ENCODE measurements at regions not wholly inside any gene's neighbourhood (a gene's known extent, or its start where the extent isn't known, plus 50 kb on each side); places are given as distances from the start of the nearest gene placed in this dataset.

- no peaks in the 10 kb centered on the region for H3K79me2 ChIP-seq (ENCODE audit: insufficient read depth, low read length)
- no peak overlapping the region for H3K27ac Mint-ChIP-seq (ENCODE audit: unreplicated experiment)
- no peak overlapping the region for H3K9ac ChIP-seq (ENCODE audit: low read length)
- no peaks in the 10 kb centered on the region for H4K20me1 ChIP-seq (ENCODE audit: insufficient read depth, low read length)
- H3K36me3 ChIP-seq (ENCODE audit: insufficient read depth, low read length), result no peaks in the 10 kb centered on the region
- peak overlapping the region; percentile 7 for H3K27ac ChIP-seq (ENCODE audit: low read depth, low read length)
- peaks cover 20% of the 10 kb centered on the region for H3K27me3 Mint-ChIP-seq (ENCODE audit: low read depth, unreplicated experiment)
- H2AFZ ChIP-seq (ENCODE audit: low read depth, low read length), result no peak overlapping the region
- no peak overlapping the region for H3K4me3 Mint-ChIP-seq (ENCODE audit: unreplicated experiment)
- H3K4me3 ChIP-seq (ENCODE audit: insufficient read depth, low read depth, low read length), result no peak overlapping the region
- H3K4me2 ChIP-seq (ENCODE audit: low read length), result peak overlapping the region; percentile 4
- H3K9me3 ChIP-seq (ENCODE audit: insufficient read depth, low read depth, low read length), result no peaks in the 10 kb centered on the region
- no peak for TF ChIP-seq EZH2 (IDR thresholded peaks at IDR 0.05; ENCODE audit: insufficient read depth, low read length)
- TF ChIP-seq, protein P1, sequence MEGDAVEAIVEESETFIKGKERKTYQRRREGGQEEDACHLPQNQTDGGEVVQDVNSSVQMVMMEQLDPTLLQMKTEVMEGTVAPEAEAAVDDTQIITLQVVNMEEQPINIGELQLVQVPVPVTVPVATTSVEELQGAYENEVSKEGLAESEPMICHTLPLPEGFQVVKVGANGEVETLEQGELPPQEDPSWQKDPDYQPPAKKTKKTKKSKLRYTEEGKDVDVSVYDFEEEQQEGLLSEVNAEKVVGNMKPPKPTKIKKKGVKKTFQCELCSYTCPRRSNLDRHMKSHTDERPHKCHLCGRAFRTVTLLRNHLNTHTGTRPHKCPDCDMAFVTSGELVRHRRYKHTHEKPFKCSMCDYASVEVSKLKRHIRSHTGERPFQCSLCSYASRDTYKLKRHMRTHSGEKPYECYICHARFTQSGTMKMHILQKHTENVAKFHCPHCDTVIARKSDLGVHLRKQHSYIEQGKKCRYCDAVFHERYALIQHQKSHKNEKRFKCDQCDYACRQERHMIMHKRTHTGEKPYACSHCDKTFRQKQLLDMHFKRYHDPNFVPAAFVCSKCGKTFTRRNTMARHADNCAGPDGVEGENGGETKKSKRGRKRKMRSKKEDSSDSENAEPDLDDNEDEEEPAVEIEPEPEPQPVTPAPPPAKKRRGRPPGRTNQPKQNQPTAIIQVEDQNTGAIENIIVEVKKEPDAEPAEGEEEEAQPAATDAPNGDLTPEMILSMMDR (IDR thresholded peaks at IDR 0.05; ENCODE audit: insufficient read depth, low read depth, low read length), result no peak
- DNase-seq (ENCODE audit: low read depth) (peak; percentile 73), FAIRE-seq (peak; percentile 62)
- peaks cover 11% of the 10 kb centered on the region for H3K4me1 Mint-ChIP-seq (ENCODE audit: low read depth, unreplicated experiment)
- no peaks in the 10 kb centered on the region for H3K27me3 ChIP-seq (ENCODE audit: insufficient read depth, low read length)
- H3K9me3 Mint-ChIP-seq (ENCODE audit: unreplicated experiment), result peaks cover 2% of the 10 kb centered on the region
- H3K36me3 Mint-ChIP-seq (ENCODE audit: low read depth, unreplicated experiment), result peaks cover 3% of the 10 kb centered on the region
- H3K4me1 ChIP-seq (ENCODE audit: insufficient read depth, low read length), result peaks cover 14% of the 10 kb centered on the region
These were observed 103.0 kb downstream of the VCPKMT start for GRCh38 chr14:50013198-50013918.

- Histone ChIP-seq H3K79me2 (ENCODE audit: insufficient read depth, low read length) (no peaks in the 10 kb centered on the region), H3K27ac (ENCODE audit: low read depth, low read length) (peak overlapping the region; percentile 4), H3K9me3 (ENCODE audit: insufficient read depth, low read depth, low read length) (no peaks in the 10 kb centered on the region), H3K27me3 (ENCODE audit: insufficient read depth, low read length) (no peaks in the 10 kb centered on the region), H3K4me1 (ENCODE audit: insufficient read depth, low read length) (peaks cover 17% of the 10 kb centered on the region), H4K20me1 (ENCODE audit: insufficient read depth, low read length) (no peaks in the 10 kb centered on the region), H2AFZ (ENCODE audit: low read depth, low read length) (no peak overlapping the region), H3K9ac (ENCODE audit: low read length) (no peak overlapping the region), H3K4me2 (ENCODE audit: low read length) (peak overlapping the region; percentile 4), H3K4me3 (ENCODE audit: insufficient read depth, low read depth, low read length) (no peak overlapping the region), H3K36me3 (ENCODE audit: insufficient read depth, low read length) (no peaks in the 10 kb centered on the region)
- no peak overlapping the region for H3K4me3 Mint-ChIP-seq (ENCODE audit: unreplicated experiment)
- FAIRE-seq (no peak), DNase-seq (ENCODE audit: low read depth) (no peak)
- no peak for TF ChIP-seq EZH2 (IDR thresholded peaks at IDR 0.05; ENCODE audit: insufficient read depth, low read length)
- TF ChIP-seq, protein P1 (IDR thresholded peaks at IDR 0.05; ENCODE audit: insufficient read depth, low read depth, low read length), result no peak
- H3K27me3 Mint-ChIP-seq (ENCODE audit: low read depth, unreplicated experiment), result peaks cover 20% of the 10 kb centered on the region
- H3K36me3 Mint-ChIP-seq (ENCODE audit: low read depth, unreplicated experiment), result peaks cover 3% of the 10 kb centered on the region
- H3K4me1 Mint-ChIP-seq (ENCODE audit: low read depth, unreplicated experiment), result peaks cover 16% of the 10 kb centered on the region
- peaks cover 2% of the 10 kb centered on the region for H3K9me3 Mint-ChIP-seq (ENCODE audit: unreplicated experiment)
- no peak overlapping the region for H3K27ac Mint-ChIP-seq (ENCODE audit: unreplicated experiment)
These were observed 102.4 kb downstream of the VCPKMT start for GRCh38 chr14:50013934-50014333.

- no peaks in the 10 kb centered on the region for H3K36me3 ChIP-seq (ENCODE audit: insufficient read depth, low read length)
- no peaks in the 10 kb centered on the region for H3K9me3 ChIP-seq (ENCODE audit: insufficient read depth, low read depth, low read length)
- no peak overlapping the region for H2AFZ ChIP-seq (ENCODE audit: low read depth, low read length)
- H3K4me3 ChIP-seq (ENCODE audit: insufficient read depth, low read depth, low read length), result no peak overlapping the region
- DNase-seq (ENCODE audit: low read depth), result no peak
- Mint-ChIP-seq H3K36me3 (ENCODE audit: low read depth, unreplicated experiment) (peaks cover 3% of the 10 kb centered on the region), H3K9me3 (ENCODE audit: unreplicated experiment) (peaks cover 8% of the 10 kb centered on the region), H3K27me3 (ENCODE audit: low read depth, unreplicated experiment) (peaks cover 20% of the 10 kb centered on the region), H3K4me3 (ENCODE audit: unreplicated experiment) (no peak overlapping the region), H3K4me1 (ENCODE audit: low read depth, unreplicated experiment) (peaks cover 16% of the 10 kb centered on the region), H3K27ac (ENCODE audit: unreplicated experiment) (no peak overlapping the region)
- H3K4me2 ChIP-seq (ENCODE audit: low read length), result no peak overlapping the region
- FAIRE-seq, result no peak
- no peaks in the 10 kb centered on the region for H4K20me1 ChIP-seq (ENCODE audit: insufficient read depth, low read length)
- H3K27me3 ChIP-seq (ENCODE audit: insufficient read depth, low read length), result no peaks in the 10 kb centered on the region
- no peak for TF ChIP-seq EZH2 (IDR thresholded peaks at IDR 0.05; ENCODE audit: insufficient read depth, low read length)
- TF ChIP-seq, protein P1 (IDR thresholded peaks at IDR 0.05; ENCODE audit: insufficient read depth, low read depth, low read length), result no peak
- no peak overlapping the region for H3K27ac ChIP-seq (ENCODE audit: low read depth, low read length)
- H3K4me1 ChIP-seq (ENCODE audit: insufficient read depth, low read length), result peaks cover 17% of the 10 kb centered on the region
- no peaks in the 10 kb centered on the region for H3K79me2 ChIP-seq (ENCODE audit: insufficient read depth, low read length)
- no peak overlapping the region for H3K9ac ChIP-seq (ENCODE audit: low read length)
These were observed 101.5 kb downstream of the VCPKMT start for GRCh38 chr14:50014809-50015430.

All from astrocyte (in vitro differentiated cells and primary cell).